Mononuclear cell (primary cell): ENCODE measurements at regions not wholly inside any gene's neighbourhood (a gene's known extent, or its start where the extent isn't known, plus 50 kb on each side); places are given as distances from the start of the nearest gene placed in this dataset.
"Not testable (repeated sequence)": the region's sequence is repeated elsewhere in the genome, so short reads cannot be mapped to it uniquely, and the experiment has no call there.

ENCODE experiments used
- H3K27me3 ChIP-seq: 2 replicates; pipeline ENCODE4 v1.6.0; 2011; ENCODE audit warnings: low read length, control low read depth; ENCODE audit not compliant: insufficient read depth
- H3K4me1 ChIP-seq: 2 replicates; pipeline ENCODE4 v1.5.1; 2011; ENCODE audit warnings: mild to moderate bottlenecking, low read length, control low read depth; ENCODE audit not compliant: insufficient read depth
- H3K4me3 ChIP-seq: 2 replicates; pipeline ENCODE4 v1.5.1; 2011; ENCODE audit warnings: mild to moderate bottlenecking, low read length, moderate library complexity
- H3K9me3 ChIP-seq: 2 replicates; pipeline ENCODE4 v1.5.1; 2011; ENCODE audit warnings: low read depth, mild to moderate bottlenecking, control low read depth, low read length

DNA sequence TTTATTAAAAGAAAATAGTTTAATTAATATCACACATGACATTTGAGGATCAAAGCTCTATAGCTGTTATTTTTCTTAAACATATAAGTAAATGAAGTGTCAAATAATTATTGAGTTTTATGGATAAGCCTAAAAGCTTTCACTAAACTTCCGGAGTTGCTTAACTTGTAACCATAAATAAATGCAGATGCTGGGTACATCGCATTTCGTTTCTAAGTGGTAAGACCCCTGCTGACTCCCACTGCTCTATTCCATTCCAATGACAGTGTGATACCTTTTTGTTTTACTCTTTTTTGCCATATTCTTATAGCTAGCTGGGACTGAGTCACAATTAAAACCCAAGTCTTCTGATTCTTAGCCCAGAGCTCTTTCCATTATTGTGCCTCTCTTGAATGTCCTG, 411.1 kb downstream of the SOX2 start:
- Histone ChIP-seq H3K4me1 (no peaks in the 10 kb centered on the region), H3K4me3 (no peak overlapping the region), H3K27me3 (no peaks in the 10 kb centered on the region), H3K9me3 (no peaks in the 10 kb centered on the region)

DNA sequence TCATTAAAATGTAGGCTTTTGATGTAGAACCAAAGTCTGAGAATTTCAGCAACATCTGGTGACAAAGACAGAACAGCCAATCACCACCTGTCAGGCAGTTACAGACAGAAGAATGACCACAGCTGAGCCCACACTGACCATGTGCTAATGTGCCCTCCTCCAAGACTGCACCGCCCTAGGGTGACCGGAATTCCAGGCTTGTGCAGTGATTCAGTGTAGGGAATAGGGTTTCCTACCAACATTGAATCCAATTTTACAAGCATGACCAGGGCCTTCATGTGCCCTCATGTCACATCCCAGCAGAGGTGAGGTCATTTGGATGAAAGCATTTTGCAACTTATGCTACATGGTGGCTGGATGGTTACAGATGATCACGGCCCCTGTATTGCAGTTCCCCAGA, 412.5 kb downstream of the SOX2 start:
- no peaks in the 10 kb centered on the region for H3K9me3 ChIP-seq
- no peak overlapping the region for H3K4me3 ChIP-seq
- H3K27me3 ChIP-seq, result no peaks in the 10 kb centered on the region
- no peaks in the 10 kb centered on the region for H3K4me1 ChIP-seq

DNA sequence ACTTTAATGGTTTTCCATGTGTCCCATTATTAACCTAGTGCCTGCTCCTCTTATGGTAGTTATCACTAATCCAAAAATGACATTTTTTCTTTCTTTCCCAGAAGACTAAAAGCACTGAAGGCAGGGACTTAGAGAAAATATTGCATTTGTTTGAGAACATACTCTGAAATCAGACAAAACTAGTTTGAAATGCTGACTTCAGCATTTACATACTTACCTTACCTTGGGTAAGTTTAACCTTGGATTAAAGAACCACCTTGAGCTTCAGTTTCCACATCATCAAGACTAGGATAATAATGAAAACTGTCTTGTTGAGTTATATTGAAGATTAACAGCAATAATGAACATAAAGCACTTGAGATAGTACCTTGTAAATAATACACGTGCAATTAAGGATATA, 413.0 kb downstream of the SOX2 start:
- Histone ChIP-seq H3K27me3 (no peaks in the 10 kb centered on the region), H3K4me1 (no peaks in the 10 kb centered on the region), H3K9me3 (no peaks in the 10 kb centered on the region), H3K4me3 (no peak overlapping the region)

DNA sequence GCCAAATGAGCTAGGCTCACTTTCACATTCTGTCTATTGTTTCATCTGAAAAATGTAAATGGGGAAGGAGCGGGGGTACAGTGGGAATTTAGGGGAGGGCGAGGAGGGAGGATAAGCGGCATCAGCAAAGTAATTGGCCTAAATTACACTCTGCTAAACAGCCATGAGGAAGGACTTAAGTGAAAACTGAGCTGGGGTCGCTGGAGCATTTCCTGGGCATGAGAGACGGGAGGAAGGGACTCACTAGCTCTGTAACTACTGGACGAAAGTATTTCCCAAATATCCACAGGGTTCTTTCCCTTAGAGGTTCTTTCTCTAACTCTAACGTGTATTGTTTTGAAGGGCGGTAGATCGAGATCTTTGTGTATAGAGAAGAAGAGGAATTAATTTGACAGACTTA, 418.0 kb downstream of the SOX2 start:
- H3K4me3 ChIP-seq, result no peak overlapping the region
- no peaks in the 10 kb centered on the region for H3K9me3 ChIP-seq
- H3K4me1 ChIP-seq, result no peaks in the 10 kb centered on the region
- no peaks in the 10 kb centered on the region for H3K27me3 ChIP-seq

DNA sequence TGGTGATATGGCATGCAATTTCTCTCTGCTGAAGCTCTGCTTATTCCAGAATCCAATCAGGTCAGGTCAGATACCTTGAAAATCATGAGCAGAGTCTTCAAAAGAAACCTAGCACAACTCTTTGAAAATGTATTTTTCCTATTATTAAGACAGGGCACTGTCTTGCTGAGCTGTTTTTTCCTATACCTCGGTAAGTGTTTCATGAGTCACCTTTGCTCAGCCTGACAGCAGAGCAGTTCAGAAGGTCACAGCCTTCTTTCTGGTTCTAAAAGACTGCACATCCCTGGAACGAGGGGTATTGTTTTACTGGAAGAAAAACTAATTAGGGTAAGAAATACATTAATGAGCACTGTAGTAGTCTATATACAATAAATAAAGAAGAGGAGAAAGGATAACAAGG, 422.0 kb downstream of the SOX2 start:
- Histone ChIP-seq H3K4me3 (no peak overlapping the region), H3K9me3 (no peaks in the 10 kb centered on the region), H3K27me3 (no peaks in the 10 kb centered on the region), H3K4me1 (no peaks in the 10 kb centered on the region)

DNA sequence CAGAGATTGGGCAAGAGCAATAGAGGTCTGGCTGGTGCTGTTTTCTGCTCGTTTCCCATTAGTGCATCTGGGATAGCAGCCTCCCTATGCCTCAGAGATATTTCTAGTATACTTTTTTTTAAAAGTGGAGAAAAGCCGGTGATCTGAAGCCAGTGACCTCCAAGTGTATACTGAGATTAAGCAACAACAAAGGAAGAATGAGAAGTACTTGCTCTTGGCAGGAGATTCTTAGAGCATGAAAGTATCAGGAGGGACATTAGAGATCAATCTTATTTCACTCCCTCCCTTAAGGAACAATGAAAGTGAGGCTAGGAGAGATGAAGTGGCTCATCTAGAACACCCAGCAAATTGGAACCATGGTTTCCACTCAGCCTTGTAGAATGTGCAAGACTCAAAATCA, 423.3 kb downstream of the SOX2 start:
- Histone ChIP-seq H3K9me3 (no peaks in the 10 kb centered on the region), H3K4me1 (no peaks in the 10 kb centered on the region), H3K27me3 (no peaks in the 10 kb centered on the region), H3K4me3 (no peak overlapping the region)

DNA sequence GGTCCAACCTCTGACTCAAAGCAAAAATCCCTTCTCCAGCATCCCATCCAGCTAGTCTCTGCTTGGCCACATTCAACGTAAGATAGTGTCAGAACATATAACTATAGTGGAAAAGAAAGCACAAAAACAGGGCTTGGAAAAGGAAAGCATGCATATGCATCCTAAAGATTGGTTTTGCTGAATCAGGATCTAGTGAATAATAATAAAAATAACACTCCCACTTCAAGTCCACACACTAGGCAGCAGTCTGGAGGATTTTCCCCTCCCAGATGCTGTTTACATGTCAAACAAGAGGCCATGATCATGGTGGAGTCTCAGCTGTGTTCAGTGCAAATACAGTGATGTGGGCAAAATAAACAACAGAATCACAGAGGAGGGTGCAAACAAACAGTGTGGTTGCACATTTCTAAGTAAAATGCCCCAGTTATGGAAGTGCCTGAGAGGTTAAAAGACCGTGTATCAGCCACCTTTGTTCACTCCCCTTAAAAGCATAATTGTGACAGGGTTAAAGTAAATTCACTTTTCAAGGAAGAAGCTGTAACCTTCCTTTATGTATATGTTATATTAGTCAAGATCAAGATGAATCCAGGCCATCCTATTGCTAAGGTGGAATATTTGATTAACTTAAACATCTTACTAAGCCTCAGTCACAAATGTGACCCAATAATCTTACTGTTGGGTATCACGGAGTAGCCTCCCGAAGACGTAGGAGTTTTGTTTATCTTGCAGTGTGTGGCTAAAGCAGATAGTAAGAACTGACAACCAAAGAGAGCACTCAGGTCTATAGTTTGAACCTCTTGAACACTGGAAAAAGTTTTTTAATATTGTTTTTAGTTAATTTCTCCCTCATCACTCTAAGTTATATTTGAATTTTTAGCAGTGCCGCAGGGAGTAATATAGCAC, 424.5 kb downstream of the SOX2 start:
- Histone ChIP-seq H3K4me3 (no peak overlapping the region), H3K27me3 (no peaks in the 10 kb centered on the region), H3K4me1 (no peaks in the 10 kb centered on the region), H3K9me3 (no peaks in the 10 kb centered on the region)

DNA sequence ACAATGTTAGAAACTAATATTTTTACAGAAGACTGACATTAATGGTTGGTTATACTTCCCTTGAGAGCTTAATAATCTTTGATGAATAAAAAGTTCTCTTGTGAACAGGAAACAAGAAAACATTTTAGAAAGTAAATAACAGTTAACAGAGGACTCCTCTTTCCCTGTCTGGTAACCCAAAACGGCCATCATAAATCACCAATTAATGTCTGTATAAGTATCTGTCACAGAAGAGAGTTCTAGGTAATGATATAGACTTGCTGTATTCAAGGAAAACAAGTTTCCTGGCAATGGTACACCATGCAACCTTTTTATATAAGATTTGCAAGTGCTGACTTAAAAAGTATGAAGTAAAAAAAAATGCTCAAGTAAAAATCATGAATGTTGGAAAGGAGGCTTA, 426.7 kb downstream of the SOX2 start:
- Histone ChIP-seq H3K4me3 (no peak overlapping the region), H3K9me3 (no peaks in the 10 kb centered on the region), H3K4me1 (no peaks in the 10 kb centered on the region), H3K27me3 (no peaks in the 10 kb centered on the region)

DNA sequence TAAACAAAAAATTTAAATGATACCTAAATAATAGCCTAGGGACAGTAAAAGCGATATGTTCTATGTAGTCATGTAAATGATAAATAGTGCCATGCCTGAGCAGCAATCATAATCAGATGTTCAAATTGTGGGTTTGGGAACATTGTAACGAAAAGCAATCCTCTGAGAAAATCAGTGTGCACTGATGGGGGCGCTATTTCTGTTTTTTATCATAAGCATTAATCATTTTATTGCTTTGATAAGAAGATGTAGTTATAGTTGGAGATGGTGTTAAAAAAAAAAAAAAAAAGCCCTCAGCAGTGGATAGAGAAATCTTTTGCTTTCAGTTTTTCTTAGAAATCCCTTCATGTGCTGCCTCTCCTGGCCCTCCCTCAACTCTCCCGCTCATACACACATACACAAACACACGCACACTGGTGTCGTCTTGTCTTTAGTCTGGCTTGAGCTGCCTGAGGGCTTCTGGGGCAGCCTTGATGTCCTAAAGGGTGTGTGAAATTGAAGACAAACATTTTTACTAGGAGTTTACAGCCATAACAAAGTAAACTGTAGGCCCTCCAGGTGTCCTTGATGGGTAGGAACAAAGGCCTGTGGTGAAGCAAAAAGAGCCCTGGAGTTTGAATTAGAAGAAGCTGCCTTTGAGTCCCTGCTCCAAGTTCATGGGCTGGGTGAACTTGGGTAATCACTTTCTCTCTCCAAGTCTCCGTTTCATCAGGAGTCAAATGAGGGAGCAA, 428.1 kb downstream of the SOX2 start:
- Histone ChIP-seq H3K4me1 (no peaks in the 10 kb centered on the region), H3K27me3 (no peaks in the 10 kb centered on the region), H3K9me3 (no peaks in the 10 kb centered on the region), H3K4me3 (no peak overlapping the region)

DNA sequence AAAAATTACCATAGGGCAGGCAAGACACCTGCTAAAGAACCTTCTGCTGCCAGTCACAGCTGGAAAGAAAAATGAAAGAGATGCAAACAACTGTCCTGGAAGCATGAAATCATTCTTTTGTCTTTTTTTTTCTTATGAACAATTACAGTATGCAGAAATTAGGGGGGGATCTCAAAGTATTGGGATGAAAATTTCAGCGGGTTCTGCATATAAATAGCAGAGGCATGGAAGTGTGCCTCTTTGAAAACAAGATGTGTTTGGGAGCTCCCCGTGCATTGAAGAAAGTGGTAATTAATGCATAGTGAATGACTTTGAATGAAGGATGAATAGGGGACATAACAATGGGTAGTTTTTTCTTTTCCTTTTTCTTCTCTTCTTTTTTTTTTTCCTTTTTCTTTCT, 431.2 kb downstream of the SOX2 start:
- Histone ChIP-seq H3K27me3 (no peaks in the 10 kb centered on the region), H3K4me3 (no peak overlapping the region), H3K4me1 (no peaks in the 10 kb centered on the region), H3K9me3 (no peaks in the 10 kb centered on the region)

DNA sequence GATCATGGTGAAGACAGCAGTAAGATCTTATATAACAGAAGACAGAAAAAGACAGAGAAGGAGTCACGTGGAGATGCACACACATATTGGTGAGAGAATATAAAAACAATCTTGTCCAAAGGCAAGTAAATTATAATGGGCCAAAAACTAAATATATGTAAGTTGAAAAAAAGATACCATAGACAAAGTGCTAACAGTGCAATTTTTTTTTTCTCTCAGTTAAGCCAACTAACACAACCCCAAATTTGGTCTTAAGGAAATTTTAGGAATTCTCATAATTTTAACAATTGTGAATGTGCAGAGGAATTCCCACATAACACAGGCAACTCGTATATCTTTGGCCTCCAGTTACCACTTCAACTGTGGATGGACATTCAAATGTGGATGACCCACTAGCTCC, 432.2 kb downstream of the SOX2 start:
- Histone ChIP-seq H3K9me3 (no peaks in the 10 kb centered on the region), H3K4me3 (no peak overlapping the region), H3K27me3 (no peaks in the 10 kb centered on the region), H3K4me1 (no peaks in the 10 kb centered on the region)

DNA sequence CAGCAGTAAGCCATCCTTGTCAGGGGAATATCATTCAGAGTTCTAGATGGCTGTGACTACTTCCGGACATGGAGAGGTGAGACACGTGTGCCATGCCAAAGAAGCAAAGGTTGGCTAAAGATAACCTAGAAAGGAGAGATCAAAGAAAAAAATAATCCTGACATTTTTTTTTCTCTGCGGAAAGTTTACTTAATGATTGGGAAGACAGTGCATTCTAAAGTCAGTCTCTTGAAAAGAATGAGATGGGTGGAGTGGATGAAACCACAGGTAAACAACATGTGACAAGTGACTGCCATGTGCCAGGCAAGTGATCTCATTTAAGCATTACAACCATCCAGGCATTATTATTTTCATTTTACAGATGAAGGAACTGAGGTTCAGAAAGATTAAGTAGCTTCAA, 436.6 kb downstream of the SOX2 start:
- Histone ChIP-seq H3K4me3 (no peak overlapping the region), H3K9me3 (no peaks in the 10 kb centered on the region), H3K4me1 (no peaks in the 10 kb centered on the region), H3K27me3 (no peaks in the 10 kb centered on the region)

DNA sequence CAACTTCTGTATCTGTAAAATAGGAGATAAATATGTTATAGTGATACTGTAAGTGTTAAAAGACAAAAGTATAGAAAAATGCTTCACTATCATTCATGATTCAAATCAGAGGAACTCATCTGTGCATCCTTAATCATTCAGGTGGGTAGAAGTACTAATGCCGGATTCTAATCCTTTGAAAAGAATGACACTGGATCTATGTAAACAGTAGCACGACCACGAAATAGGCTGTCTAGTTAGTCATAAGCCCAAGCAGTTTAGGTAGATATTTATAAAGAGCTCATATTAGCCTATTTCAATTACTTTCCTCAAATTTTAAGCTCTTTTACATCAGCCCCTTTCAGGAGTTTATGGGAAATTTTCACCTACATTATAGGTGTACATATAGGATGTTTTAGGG, 437.9 kb downstream of the SOX2 start:
- Histone ChIP-seq H3K4me3 (no peak overlapping the region), H3K27me3 (no peaks in the 10 kb centered on the region), H3K9me3 (no peaks in the 10 kb centered on the region), H3K4me1 (no peaks in the 10 kb centered on the region)

DNA sequence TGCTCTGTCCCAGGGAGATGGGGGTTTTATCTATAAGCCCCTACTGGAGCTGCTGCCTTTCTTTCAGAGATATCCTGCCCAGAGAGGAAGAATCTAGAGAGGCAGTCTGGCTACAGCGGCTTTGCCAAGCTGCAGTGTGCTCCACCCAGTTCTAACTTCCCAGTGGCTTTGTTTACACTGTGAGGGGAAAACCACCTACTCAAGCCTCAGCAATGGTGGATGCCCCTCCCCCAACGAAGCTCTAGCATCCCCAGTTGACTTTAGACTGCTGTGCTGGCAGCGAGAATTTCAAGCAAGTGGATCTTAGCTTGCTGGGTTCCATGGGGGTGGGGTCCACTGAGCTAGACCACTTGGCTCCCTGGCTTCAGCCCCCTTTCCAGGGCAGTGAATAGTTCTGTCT, 444.6 kb downstream of the SOX2 start:
- not testable (repeated sequence) for H3K27me3 ChIP-seq, H3K4me1 ChIP-seq, H3K4me3 ChIP-seq, H3K9me3 ChIP-seq

DNA sequence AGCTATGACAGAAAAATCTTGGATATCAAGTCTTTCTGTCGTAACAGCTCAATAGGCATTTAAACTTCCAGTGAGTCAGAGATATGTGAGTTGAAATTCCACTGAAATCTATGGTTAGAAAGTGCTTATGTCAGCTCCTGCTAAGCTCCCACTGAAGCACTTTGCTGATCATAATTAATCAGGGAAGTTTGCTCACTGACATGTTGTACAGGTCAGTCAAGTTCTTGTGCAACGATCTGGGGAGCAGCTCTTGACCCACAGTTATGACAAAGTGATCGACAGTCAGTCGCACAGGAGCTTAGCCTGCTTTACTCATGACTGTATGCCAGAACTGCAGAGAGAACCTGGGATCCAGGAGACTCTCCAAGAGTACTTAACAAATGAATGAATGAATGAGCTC, 453.5 kb downstream of the SOX2 start:
- Histone ChIP-seq H3K9me3 (no peaks in the 10 kb centered on the region), H3K4me3 (no peak overlapping the region), H3K27me3 (no peaks in the 10 kb centered on the region), H3K4me1 (no peaks in the 10 kb centered on the region)

DNA sequence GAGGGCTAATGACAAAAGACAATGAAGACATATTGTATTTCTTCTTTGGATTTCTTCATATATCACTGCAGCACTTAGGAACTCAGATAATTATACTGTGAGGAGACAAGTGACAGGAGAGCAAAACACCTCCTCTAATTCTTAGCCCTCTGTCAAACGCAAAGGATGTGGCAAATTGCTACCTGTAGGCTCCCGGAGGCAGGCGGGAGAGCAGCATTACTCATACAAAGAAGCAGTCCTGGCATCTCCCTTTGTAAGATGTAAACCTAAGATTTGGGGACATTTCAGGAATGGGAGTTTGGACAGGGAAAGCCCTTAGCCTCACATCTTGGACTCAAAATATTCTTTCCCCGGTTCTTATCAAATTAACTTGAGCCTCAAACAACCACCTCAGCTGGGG, 460.8 kb downstream of the SOX2 start:
- Histone ChIP-seq H3K27me3 (no peaks in the 10 kb centered on the region), H3K4me1 (no peaks in the 10 kb centered on the region), H3K9me3 (no peaks in the 10 kb centered on the region), H3K4me3 (no peak overlapping the region)
